PC-9 (cell line): ENCODE measurements at regions not wholly inside any gene's neighbourhood (a gene's known extent, or its start where the extent isn't known, plus 50 kb on each side); places are given as distances from the start of the nearest gene placed in this dataset.

ENCODE experiments used
- EZH2 ChIP-seq: fragments of 200-600 bp; sonication (generic); IDR thresholded peaks from 2 replicates; pipeline ENCODE4 v1.8.0; 2017; ENCODE audit warnings: antibody characterized with exemption, low read depth
- TF ChIP-seq, protein P1 (sequence below): fragments of 200-600 bp; sonication (generic); conservative IDR thresholded peaks from 2 replicates; pipeline ENCODE4 v1.6.1; 2017; ENCODE audit warnings: mixed run types, antibody characterized with exemption, mild to moderate bottlenecking, moderate library complexity

DNA sequence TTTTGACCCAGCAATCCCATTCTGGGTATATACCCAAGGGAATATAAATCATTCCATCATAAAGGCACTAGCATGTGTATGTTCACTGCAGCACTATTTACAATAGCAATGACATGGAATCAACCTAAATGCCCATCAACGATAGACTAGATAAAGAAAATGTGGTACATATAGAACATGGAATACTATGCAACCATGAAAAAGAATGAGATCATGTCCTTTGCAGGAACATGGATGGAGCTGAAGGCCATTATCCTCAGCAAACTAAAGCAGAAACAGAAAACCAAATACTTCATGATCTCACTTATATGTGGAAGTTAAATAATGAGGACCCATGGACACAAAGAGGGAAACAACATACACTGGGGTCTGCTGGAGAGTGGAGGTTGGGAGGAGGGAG is 58.0 kb upstream of the STARD3NL start:
- TF ChIP-seq, protein P1, sequence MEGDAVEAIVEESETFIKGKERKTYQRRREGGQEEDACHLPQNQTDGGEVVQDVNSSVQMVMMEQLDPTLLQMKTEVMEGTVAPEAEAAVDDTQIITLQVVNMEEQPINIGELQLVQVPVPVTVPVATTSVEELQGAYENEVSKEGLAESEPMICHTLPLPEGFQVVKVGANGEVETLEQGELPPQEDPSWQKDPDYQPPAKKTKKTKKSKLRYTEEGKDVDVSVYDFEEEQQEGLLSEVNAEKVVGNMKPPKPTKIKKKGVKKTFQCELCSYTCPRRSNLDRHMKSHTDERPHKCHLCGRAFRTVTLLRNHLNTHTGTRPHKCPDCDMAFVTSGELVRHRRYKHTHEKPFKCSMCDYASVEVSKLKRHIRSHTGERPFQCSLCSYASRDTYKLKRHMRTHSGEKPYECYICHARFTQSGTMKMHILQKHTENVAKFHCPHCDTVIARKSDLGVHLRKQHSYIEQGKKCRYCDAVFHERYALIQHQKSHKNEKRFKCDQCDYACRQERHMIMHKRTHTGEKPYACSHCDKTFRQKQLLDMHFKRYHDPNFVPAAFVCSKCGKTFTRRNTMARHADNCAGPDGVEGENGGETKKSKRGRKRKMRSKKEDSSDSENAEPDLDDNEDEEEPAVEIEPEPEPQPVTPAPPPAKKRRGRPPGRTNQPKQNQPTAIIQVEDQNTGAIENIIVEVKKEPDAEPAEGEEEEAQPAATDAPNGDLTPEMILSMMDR = no peak
- TF ChIP-seq EZH2 = no peak
